Stimulated activated CD8-positive, alpha-beta memory T cell treated with anti-CD3 and anti-CD28 coated beads, Interleukin-7, amount 100 ng/mL, for 48 hours (primary cell): ENCODE measurements at regions not wholly inside any gene's neighbourhood (a gene's known extent, or its start where the extent isn't known, plus 50 kb on each side); places are given as distances from the start of the nearest gene placed in this dataset.

Experiments used
- DNase-seq, 2 donors: peaks; one replicate each; pipeline ENCODE4 v3.0.0-alpha.2; 2020; ENCODE audit warnings: low read depth in 1 of 2; ENCODE audit errors: extremely low read depth in 1 of 2

DNA sequence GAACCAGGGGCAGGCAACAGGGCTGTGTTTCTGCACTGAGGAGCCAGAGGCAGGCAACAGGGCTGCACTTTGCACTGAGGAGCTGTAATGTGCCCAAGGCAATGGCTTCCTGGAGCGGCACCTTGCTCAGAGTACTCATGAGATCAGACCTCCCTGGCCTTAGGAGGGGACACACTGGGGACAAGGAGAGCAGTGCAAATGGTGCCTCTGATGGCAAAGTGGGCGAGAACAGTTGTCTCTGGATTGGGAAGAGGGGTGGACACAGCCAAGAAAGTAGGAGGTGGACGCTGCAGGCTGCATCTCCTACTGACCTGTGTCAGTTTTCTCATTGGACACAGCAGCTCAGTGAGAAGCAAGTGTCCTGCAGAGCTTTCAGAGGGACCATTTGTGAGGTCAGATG lies 1443.3 kb downstream of the TBC1D22A start:
- no peak for DNase-seq

DNA sequence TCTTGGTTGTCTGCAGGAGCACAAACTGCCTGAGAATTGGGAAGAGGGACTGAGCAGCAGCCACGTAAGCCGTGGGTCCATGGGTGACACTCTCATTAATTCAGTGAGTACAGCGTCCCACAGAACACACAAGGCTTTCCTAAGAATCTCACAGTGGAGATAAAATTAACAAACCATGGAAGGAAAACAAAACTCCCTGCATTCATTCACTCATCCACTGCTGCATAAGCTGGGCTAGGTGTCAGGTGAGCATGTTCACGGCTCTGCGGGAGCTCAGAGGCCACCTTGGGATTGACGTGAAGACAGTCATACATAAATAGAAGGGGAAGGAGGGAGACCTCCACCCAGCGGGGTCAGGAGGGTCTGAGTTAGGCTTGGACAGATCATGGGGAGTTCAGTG lies 1442.7 kb downstream of the TBC1D22A start:
- no peak for DNase-seq

DNA sequence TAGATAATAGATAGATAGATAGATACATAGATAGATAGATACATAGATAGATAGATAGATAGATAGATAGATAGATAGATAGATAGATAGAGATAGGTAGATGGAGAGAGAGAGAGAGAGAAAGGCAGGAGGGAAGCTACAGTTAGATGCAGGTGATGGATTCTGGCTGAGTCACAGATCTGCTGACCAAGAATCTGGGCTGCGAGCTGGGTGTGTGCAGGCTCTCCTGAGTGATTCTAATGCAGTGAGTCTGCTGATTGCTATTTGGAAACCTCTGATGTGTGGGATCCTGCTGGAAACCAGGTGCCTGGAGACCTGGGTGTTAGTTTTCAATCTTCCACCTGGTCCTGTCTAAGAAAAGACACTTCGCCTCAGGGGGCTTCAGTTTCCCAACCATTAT lies 1441.8 kb downstream of the TBC1D22A start:
- no peak for DNase-seq

DNA sequence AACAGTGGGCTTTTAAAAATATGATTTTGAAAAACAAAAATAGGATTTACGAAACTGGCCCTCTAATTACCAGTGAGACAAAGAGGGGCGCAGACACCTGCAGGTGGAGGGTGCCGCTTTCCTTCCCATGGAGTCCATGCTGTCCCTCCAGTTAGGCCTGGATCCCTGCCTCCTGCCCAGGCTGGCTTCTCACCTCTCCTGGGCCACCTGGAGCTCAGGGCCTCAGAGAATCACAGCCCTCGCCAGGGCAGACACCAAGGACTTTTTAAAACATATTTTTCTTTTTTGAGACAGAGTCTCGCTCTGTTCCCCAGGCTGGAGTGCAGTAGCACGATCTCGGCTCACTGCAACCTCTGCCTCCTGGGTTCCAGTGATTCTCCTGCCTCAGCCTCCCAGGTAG lies 1437.2 kb downstream of the TBC1D22A start:
- no peak for DNase-seq

DNA sequence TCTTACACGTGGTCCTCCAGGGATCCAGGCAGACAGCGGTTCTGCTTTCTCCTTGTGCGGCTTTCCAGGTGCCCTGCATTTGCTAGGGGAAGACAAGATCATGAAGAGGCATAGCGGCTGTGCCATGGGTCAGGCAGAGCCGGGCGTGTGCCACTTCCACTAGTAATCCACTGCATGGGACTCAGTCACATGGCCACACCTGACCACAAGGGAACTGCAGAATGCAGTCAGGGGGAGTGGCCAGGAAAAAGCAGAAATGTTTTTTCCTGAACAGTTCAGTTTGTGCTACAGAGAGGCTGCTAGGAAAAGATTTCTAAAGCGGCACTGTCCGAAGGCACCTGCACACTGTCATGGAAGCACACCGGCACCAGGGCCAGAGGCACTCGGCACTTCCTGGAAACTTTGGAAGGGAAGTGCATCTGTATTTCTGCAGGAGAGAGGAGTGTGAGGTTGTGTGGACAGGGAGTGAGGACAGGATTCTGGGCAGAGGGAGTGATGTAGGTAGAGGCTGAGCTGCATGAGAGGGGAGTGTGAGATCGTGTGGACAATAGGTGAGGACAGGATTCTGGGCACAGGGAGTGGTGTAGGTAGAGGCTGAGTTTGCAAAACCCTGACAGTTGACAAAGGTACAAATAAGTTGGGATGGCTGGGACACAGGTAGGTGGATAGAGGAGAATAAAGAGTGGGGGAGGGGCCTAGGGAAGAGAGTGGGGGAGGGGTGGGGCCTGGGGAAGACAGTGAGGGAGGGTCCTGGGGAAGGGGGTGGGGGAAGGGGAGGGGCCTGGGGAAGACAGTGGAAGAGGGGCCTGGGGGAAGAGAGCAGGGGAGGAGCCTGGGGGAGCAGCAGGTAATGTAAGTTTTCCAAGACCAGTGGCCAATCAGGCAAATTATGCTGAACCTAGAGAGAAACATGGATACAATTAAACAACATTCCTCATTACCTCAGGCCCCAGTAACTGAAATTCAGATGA lies 1436.3 kb downstream of the TBC1D22A start:
- no peak for DNase-seq

DNA sequence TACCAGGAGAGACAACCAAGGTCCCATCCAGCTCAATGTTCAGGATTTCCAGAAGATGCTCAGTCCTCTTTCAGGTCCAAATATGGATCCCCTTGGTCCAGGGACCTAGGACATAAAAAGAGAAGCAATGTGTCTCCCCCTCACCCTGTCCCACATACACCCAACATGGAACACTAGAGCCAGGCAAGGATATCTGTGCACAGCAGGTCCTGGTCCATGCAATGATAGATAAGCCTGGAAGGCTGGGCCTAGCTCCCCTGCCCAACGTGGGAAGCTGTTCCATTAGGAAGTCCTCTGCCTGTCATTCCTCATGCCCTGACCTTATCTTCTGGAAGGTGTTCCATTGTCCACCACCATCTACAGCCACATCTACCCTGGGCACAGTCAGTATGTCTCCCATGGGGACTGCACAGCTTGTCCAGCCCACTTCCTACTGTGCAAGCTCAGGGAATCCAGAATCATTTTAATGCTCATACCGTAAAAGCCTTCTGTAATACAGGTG lies 1434.8 kb downstream of the TBC1D22A start:
- DNase-seq: no peak

DNA sequence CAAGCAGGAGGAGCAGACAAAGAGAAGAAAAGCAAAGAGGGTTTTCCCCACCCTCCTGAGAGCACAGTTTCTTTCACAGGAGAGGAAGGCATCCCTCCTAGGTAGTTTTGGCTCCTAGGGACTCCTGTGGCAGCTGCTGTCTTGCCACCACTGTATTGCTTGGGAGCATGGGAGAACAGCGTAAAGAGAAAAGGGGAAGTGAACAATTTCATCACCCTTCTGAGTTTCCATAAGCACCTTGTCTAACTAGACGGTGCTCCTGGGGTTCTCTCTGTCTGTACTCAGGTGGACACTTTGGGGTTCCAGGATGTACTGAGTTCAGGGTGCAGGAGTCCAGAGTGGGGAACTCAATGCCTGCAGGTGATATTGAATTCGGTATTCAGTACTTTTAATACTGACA lies 1430.5 kb downstream of the TBC1D22A start:
- no peak for DNase-seq

DNA sequence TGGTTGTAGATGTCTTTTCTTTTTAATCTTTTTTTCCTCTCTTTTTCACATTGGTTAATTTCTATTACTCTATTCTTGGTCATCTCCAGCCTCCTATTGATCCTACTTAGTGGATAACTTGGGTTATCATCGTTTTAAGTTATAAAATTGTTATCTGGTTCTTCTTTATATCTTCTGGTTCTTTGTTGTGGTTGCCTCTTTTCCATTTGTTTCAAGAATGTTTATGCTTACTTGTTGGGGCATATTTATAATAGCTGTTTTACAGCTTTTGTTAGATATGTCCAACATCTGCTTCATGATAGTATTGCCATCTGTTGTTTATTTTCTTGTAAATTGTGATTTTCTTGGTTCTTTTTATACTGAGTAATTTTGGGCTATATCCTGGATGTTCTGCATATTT lies 1429.6 kb downstream of the TBC1D22A start:
- no peak for DNase-seq

DNA sequence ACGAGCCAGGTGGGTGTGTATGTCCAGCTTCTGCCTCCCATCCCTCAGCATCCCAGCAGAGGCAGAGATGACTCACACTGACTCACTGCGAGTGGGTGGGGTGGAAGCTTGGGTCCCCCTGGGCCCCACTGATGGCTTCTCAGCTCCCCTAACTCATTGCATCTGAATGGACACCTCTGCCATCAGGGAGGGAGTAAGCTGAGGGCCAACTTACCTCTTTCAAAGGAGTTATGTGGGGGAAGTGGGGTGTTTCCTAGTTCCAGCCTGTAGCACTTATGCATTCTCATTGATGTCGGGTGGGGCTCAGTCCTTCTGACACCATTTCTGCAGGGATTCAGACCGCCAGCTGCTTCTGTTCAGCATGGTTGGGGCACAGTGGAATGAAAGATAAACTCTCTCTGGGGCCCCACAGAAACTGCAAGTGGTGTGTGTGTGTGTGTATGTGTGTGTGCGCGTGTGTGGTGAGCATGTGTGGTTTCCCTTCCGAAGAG lies 1425.8 kb downstream of the TBC1D22A start:
- DNase-seq: no peak

DNA sequence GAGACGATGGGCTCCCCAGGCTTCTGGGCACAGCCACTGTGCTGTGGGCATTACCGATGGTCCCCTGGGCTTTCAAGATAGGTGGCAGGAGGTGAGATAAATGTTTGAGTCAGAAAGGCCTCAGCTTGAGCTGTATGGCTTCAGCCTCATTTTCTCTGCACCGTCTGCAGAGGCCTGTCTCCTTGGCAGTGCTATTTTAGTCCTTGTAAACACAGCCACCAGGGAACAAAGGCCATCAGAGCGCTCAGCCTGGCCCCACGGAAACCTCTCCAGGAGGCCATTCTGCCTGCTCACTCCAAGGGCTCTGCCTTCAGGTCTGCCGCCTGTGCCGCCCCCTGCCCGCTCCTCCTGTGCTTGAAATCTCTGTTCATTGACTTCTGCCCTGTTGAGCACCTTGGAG lies 1424.9 kb downstream of the TBC1D22A start:
- no peak for DNase-seq

DNA sequence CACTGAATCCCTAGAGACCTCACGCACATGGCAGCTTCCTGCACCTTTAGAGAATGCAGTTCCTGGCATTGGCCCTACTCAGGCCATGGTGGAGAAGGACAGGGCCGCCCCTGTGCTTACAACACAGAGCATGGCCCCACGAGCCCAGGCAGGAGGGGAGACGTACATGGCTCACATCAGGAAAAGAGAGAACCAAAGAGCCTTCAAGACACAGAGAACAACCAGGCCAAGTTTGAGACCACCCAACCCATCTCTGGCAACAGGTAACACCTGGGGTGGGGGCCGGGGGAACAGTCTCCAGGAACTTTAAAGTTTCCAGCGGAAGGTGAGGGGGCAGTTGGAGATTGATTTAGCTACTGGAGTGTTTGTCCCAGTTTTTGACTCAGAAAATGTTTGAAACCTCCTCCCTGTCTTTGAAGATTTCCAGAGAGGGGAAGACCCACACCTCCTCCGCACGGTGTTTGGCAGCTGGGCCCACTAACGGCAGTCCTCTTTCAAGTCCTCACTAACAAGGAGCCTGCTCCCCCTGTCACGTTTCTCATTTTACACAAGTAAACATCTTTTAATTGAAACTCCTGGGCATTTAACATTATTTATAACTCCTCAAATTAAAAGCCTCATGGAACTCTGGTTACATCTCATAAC lies 1423.8 kb downstream of the TBC1D22A start:
- no peak for DNase-seq

DNA sequence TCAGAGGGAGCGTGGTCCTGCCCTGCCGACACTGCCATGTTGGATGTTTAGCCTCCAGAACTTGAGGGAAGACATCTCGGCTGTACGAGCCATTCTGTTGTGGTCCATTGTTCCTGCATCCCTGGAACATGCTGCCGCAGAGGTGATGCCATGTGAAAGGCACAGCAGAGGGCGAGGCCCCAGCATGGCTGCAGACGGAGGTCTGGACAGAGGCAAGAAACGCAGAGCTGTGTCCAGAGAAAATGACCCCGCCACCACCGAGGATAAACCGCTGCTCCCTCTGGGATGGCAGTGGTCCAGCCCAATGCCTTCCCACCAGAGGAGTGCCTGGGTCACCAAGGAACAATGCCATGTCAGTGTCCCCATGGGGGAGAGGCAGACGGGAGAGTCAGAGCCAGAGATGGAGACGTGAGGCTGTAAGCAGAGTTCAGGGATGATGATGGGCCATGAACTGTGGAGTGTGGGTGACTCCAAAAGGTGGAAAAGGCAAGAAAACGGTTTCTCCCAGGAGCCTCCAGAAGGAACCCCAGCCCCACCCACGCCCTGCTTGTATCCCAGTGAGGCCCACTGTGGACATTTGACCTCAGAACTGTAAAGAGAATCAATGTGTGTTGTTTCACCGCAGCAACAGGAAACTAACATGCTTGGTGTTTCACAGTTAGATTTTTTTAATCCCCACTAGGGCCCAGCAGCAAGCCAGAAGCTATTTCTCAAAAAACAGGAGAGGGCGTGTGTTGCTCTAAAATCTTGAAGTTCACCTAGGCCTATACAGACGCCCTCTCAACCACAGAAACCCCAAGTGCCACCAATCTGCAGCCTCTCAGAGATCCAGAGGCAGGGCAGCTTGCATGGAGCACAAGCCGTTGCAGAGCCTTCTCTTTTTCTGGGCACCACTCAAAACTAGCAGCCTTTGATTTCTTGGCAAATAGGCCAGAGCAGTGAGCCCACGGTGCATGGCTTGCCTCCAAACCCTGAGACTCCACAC lies 1422.9 kb downstream of the TBC1D22A start:
- DNase-seq: no peak

DNA sequence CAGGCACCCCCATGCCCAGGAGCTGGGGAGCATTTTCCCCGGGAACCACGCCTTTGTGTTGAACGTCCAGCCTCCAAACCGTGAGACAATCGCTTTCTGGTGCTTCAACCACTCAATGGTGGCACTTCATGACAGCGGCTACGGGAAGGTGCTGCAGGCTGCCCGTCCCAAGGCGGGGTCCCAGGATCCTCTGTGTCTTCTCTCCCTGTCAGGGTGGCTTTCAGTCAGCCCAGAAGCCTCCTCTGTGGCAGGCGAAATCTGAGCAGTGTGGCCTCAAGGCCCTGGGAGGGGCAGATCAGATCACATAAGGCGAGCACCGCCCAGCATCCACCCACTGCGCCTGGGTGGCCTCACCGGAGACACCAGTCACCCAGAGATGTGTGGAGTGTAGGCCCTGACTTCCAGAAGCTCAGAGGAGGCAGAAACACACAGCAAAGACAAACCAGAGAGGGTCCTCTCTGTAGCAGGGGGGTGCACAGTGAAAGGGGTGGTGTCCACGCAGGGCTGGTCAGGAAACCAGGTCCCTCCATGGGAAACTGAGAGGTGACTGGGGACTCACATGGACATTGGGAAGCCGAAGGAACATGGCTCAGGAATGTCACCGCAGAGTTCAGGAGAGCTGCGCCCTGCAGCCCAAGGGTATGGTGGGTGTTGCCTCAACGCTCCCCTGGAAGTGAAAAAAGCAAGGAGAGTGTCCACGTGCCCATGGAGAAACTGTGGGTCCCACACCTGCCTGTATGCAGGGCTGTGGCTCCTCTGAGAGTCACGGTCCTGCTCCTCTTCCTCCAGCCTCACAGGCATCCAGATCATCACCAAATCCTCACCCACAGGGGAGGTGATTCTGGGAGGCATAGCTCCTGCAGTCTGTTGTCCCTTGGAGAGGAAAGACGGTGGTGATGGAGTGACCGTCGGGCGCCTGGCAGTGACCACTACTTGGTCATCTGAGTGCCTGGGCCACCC lies 1420.7 kb downstream of the TBC1D22A start:
- no peak for DNase-seq

DNA sequence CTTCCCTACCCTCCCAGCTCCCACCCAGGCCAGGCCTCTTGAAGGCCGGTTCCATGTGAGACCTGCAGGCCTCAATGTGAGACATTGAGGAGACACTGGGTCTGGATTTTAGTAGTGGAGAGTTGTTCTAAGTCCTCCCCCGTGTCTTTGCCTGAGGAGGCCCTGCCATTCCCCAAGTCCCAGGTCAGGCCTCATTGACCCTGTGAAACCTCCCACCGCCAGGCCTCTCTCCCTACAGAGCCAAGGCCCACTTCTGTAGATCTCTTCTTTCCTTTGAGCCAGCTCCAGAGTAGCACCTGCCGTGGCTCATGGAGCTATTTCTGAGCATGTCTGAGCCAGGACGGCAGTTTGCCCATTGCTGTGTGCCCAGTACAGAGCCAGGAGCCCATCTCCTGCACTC lies 1419.6 kb downstream of the TBC1D22A start:
- DNase-seq: no peak

DNA sequence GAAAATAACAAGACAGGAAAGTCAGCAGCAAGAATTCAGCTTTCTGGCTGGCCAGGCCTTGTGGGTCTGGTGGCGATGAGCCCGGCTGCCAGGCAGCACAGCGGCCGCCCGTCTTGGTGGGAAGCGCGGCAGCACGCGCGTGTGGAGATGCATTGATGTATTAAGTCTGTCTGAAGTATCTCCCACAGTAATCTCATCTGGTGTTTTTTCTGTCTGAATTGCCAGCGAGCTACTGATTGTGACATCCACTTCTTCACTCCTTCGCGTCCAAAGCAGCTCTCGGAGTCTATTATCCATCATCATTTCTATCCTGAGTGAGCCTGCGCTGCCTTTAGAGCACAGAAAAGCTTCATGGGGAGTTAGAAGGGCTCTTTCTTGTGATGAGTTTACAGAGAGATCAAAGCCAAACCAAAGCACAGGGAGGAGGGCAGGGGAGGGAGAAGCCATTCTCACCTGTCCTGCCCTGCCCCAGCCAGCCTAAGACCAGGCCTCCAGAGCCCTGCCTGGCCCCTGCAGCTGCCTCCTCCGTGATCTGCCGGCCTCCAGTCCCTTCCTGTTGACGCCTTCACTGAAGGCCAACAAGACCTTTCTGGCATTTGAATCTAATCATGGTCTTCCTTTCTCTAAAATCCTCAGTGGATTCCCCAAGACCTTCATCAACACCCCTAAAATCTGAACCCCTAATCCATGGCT lies 1419.0 kb downstream of the TBC1D22A start:
- no peak for DNase-seq

DNA sequence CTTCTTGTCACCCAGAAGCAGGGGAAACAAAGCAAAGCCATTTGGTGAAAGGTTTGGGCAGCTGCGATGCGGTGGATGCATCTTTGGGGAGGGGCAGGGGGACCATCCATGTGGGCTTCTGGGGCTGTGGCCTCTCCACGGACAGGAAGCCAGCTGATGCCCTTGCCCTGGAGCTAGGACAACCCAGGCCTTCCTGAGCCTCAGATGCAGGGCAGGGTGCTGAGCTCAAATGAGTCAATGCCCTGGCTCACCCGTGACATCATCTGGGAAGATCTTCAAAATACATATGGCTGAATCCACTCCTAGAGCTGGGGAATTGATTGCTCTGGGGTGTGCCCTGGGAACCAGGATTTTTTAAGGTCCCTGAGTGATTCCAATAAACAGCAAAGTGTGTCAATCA lies 1418.2 kb downstream of the TBC1D22A start:
- no peak for DNase-seq

DNA sequence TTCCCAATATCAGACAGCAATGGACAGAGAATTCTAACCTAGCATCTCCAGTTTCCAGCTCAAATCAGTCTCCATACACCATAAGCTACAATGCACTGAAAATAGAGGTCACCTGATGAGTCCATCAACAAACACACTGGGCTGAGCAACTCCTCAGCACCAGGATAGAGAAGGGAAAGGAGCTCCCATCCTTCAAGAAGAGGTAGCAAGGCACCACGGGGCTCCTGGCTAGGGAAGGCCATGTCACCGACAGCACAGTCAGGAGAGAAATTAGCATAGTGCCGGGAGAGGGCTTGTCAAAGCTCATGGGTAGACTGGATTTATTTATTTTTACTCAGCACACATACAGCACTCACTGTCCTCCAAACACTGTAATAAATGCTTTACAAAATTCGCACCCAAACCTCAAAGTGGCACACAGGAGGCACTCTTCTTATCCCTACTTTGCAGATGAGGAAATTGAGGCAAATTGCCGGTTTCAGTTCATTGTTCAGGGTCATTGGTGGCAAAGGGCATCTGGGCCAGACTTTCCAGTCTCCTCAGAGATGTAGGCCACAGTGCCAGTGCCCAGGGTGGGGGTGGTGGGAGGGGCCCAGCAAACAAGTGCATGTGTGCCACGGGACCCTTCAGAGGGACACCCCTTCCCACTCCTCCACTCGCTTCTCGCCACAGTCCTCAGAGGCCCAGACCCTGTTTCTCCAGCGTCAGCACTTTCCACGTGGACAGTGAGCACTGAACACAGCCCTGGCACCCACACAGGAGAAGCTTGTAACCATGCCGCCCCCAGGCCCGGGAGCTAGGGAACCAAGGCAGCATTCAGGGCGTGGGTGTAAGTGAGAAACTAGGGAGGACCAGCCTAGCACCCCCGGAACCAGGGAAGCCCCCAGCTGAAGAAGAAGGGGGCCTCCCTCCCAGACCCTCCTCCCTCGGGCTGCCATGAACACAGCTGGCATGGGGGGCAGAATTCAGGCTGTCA lies 1417.4 kb downstream of the TBC1D22A start:
- DNase-seq: no peak

DNA sequence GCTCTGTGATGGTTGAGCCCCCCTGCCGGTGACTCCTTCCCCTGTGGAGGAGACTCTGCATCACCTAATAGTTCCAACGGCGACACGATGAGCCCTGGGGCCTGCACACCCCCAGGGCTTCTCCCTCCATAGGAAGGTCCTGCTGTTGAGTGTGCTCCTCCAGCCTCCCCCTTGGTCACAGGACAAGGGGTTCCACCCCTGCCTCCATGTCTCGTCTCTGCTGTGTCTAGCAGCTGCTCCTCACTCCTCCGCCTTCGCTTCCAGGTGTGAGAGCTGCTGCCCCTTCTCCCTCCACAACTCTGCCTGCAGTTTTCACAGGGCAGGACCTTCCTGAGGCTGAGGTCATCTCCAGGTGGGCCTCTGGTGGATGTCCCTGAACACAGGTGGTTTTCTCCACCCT lies 1416.1 kb downstream of the TBC1D22A start:
- no peak for DNase-seq
